Stimulated activated CD4-positive, alpha-beta T cell treated with anti-CD3 and anti-CD28 coated beads, Interleukin-2, amount 100 ng/mL, for 24 hours (primary cell): ENCODE measurements at regions not wholly inside any gene's neighbourhood (a gene's known extent, or its start where the extent isn't known, plus 50 kb on each side); places are given as distances from the start of the nearest gene placed in this dataset.

Experiments
- DNase-seq, 2 donors: peaks; one replicate each; pipeline ENCODE4 v3.0.0-alpha.2; 2020

GRCh38 chr11:103530257-103530656 lies 421.0 kb downstream of the DYNC2H1 start:
- DNase-seq, result no peak

- DNase-seq, result no peak
Measured at GRCh38 chr11:103532133-103532788, 423.0 kb downstream of the DYNC2H1 start.

GRCh38 chr11:103534191-103534590 lies 425.0 kb downstream of the DYNC2H1 start:
- DNase-seq, result no peak

- DNase-seq, result no peak
Measured at GRCh38 chr11:103534959-103535358, 425.7 kb downstream of the DYNC2H1 start.

- DNase-seq, result no peak
Measured at GRCh38 chr11:103536335-103536722, 427.1 kb downstream of the DYNC2H1 start.

GRCh38 chr11:103537904-103538502 lies 428.8 kb downstream of the DYNC2H1 start:
- DNase-seq, result no peak

- DNase-seq, result no peak
Measured at GRCh38 chr11:103539166-103539565, 429.9 kb downstream of the DYNC2H1 start.

GRCh38 chr11:103541186-103541795 lies 432.1 kb downstream of the DYNC2H1 start:
- no peak for DNase-seq

GRCh38 chr11:103542851-103543250 lies 433.6 kb downstream of the DYNC2H1 start:
- DNase-seq, result no peak

GRCh38 chr11:103543456-103543855 lies 434.2 kb downstream of the DYNC2H1 start:
- no peak for DNase-seq

GRCh38 chr11:103544874-103545273 lies 435.6 kb downstream of the DYNC2H1 start:
- DNase-seq, result no peak

GRCh38 chr11:103545551-103545950 lies 436.3 kb downstream of the DYNC2H1 start:
- no peak for DNase-seq

GRCh38 chr11:103546236-103546635 lies 437.0 kb downstream of the DYNC2H1 start:
- DNase-seq, result no peak

GRCh38 chr11:103547024-103547423 lies 437.8 kb downstream of the DYNC2H1 start:
- DNase-seq, result no peak

- no peak for DNase-seq
Measured at GRCh38 chr11:103547691-103548090, 438.5 kb downstream of the DYNC2H1 start.

- DNase-seq, result no peak
Measured at GRCh38 chr11:103548838-103549237, 439.6 kb downstream of the DYNC2H1 start.

- no peak for DNase-seq
Measured at GRCh38 chr11:103550811-103551210, 441.6 kb downstream of the DYNC2H1 start.

GRCh38 chr11:103552086-103552485 lies 442.9 kb downstream of the DYNC2H1 start:
- no peak for DNase-seq

GRCh38 chr11:103556171-103556570 lies 446.9 kb downstream of the DYNC2H1 start:
- no peak for DNase-seq

GRCh38 chr11:103566116-103566515 lies 456.9 kb downstream of the DYNC2H1 start:
- DNase-seq, result no peak

GRCh38 chr11:103581760-103582159 lies 454.7 kb upstream of the DDI1 start:
- no peak for DNase-seq

- DNase-seq, result no peak
Measured at GRCh38 chr11:103582351-103582909, 454.0 kb upstream of the DDI1 start.

GRCh38 chr11:103584021-103584420 lies 452.4 kb upstream of the DDI1 start:
- DNase-seq, result no peak

- no peak for DNase-seq
Measured at GRCh38 chr11:103584720-103585119, 451.7 kb upstream of the DDI1 start.
